ENCODE measurements at regions not wholly inside any gene's neighbourhood (a gene's known extent, or its start where the extent isn't known, plus 50 kb on each side); places are given as distances from the start of the nearest gene placed in this dataset.
"Not testable (repeated sequence)": the region's sequence is repeated elsewhere in the genome, so short reads cannot be mapped to it uniquely, and the experiment has no call there.

DNA sequence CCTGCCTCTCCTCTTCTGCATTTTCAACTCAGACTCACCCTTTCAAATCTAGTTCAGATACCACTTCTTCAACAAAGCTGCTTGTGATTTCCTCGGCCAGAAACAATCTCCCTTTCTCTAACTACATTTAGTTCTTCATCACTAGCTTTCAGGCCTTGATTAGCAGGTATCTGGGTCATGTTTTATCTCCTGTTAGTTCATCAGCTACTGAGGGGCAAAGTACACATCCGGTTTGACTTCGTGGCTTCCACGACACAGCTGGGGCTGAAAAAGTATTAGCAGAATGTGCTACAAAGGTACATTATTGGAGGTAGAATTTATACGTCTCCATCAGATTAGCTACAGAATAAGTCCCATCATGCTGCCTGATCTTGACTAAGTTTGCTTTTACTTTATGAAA, 197.2 kb upstream of the PRKX start:
- not testable (repeated sequence) for H3K27ac ChIP-seq (ENCODE audit: low read depth in 1 of 2, low read length in 1 of 2); H3K9me3 ChIP-seq (ENCODE audit: control insufficient read depth in 4 of 4, insufficient read depth in 3 of 4, low read length in 3 of 4); H3K4me1 ChIP-seq (ENCODE audit: control insufficient read depth in 5 of 5, insufficient read depth in 5 of 5, low read length in 5 of 5); H3K27me3 ChIP-seq (ENCODE audit: control insufficient read depth in 3 of 3, insufficient read depth in 3 of 3, low read length in 2 of 3); H3K9ac ChIP-seq (ENCODE audit: insufficient read depth in 1 of 2, low read length in 2 of 2); ATAC-seq (ENCODE audit: insufficient read depth, low FRiP score); DNase-seq; H3K4me3 ChIP-seq; H3K36me3 ChIP-seq (ENCODE audit: control insufficient read depth in 4 of 4, insufficient read depth in 4 of 4, low read length in 4 of 4)
- no CpG with 5 or more reads among the region's 5 CpGs for WGBS, 2 donors

DNA sequence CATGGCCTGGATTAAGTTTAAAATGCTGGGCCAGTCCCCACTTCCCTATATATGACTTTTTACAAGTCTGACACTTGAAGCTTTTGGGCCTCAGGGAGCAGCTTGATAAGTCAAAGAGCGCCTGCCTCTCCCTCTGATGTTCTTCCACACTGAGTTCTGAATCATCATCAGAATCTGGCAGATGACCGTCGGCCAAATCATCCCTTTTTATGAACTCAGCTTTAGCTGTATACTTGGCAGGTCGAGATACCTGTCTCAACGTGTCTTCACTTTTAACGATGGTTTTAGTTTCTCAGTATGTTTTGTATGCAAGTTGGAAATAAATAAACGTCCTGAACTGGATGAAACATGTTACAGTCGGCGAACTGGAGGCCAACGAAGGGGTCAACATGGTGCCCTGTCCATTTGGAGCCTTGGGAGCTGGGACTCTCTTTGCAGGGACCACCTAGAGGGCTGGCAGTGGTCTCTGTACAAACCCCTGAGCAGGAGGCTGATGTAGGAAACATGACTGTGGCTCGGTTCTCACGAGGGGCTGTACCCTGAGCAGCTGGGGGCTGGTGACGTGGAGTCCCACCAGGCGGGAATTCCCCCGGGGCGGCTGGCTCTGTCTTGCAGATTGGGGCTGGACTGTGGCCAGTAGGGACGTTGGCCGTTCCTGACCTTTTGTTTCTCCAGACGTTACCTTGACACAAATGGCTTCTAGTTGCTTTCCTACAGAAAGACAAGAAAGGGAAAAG, 192.2 kb upstream of the PRKX start:
- ATAC-seq (ENCODE audit: insufficient read depth, low FRiP score); DNase-seq; H3K9me3 ChIP-seq (ENCODE audit: control insufficient read depth in 4 of 4, insufficient read depth in 3 of 4, low read length in 3 of 4); H3K36me3 ChIP-seq (ENCODE audit: control insufficient read depth in 4 of 4, insufficient read depth in 4 of 4, low read length in 4 of 4); H3K4me3 ChIP-seq; H3K4me1 ChIP-seq (ENCODE audit: control insufficient read depth in 5 of 5, insufficient read depth in 5 of 5, low read length in 5 of 5); H3K27me3 ChIP-seq (ENCODE audit: control insufficient read depth in 3 of 3, insufficient read depth in 3 of 3, low read length in 2 of 3); H3K27ac ChIP-seq (ENCODE audit: low read depth in 1 of 2, low read length in 1 of 2); H3K9ac ChIP-seq (ENCODE audit: insufficient read depth in 1 of 2, low read length in 2 of 2): not testable (repeated sequence)
- no CpG with 5 or more reads among the region's 19 CpGs for WGBS, 2 donors

DNA sequence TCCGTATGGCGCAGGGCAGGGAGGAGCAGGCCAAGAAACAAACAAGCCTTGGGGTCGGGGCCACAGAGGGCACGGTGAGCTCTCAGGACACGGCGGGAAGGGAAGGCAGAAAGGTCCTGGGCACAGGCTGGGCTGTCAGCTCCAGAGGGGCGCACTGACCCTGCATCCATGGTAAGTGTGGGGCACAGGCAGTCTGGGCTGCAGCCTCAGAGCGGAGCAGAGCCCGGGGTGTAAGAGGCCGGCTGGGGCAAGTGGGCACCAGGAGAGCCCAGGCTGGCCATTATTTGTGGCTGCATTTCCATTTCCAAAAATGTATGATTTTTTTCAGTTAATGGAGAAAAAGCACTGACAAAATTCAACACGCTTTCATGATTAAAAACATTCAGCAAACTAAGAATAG, 188.8 kb upstream of the PRKX start:
- ATAC-seq (ENCODE audit: insufficient read depth, low FRiP score); DNase-seq: not testable (repeated sequence)

DNA sequence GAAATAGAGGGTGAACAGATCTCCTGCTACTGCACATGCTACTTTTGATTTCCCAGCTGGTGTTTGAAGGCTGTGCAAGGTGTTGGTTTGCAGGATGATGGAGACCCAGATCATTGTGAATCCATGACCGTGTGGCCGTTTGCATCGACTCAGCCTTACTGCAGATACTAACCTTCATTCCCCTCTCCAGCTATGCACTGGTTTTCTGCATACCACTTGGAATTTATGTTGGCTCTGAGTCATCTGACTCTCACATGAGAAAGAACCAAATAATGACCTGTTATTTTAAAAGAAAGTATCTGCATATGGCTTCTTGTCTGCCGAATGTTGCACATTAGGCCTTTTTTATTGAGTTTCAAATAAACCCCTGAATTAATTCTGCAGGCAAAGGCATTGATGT, 183.3 kb upstream of the PRKX start:
- not testable (repeated sequence) for H3K9ac ChIP-seq (ENCODE audit: insufficient read depth in 1 of 2, low read length in 2 of 2); H3K4me1 ChIP-seq (ENCODE audit: control insufficient read depth in 5 of 5, insufficient read depth in 5 of 5, low read length in 5 of 5); DNase-seq; ATAC-seq (ENCODE audit: insufficient read depth, low FRiP score); H3K27me3 ChIP-seq (ENCODE audit: control insufficient read depth in 3 of 3, insufficient read depth in 3 of 3, low read length in 2 of 3); H3K27ac ChIP-seq (ENCODE audit: low read depth in 1 of 2, low read length in 1 of 2); H3K9me3 ChIP-seq (ENCODE audit: control insufficient read depth in 4 of 4, insufficient read depth in 3 of 4, low read length in 3 of 4); H3K4me3 ChIP-seq; H3K36me3 ChIP-seq (ENCODE audit: control insufficient read depth in 4 of 4, insufficient read depth in 4 of 4, low read length in 4 of 4)
- no CpG with 5 or more reads among the region's 4 CpGs for WGBS, 2 donors

More for the DNA sequence above, 188.8 kb upstream of the PRKX start:
- H3K36me3 ChIP-seq (ENCODE audit: control insufficient read depth in 4 of 4, insufficient read depth in 4 of 4, low read length in 4 of 4); H3K27me3 ChIP-seq (ENCODE audit: control insufficient read depth in 3 of 3, insufficient read depth in 3 of 3, low read length in 2 of 3); H3K27ac ChIP-seq (ENCODE audit: low read depth in 1 of 2, low read length in 1 of 2); H3K4me1 ChIP-seq (ENCODE audit: control insufficient read depth in 5 of 5, insufficient read depth in 5 of 5, low read length in 5 of 5); H3K9ac ChIP-seq (ENCODE audit: insufficient read depth in 1 of 2, low read length in 2 of 2); H3K4me3 ChIP-seq; H3K9me3 ChIP-seq (ENCODE audit: control insufficient read depth in 4 of 4, insufficient read depth in 3 of 4, low read length in 3 of 4): not testable (repeated sequence)
- 93% methylated on average over 3 of the region's 11 CpGs; no CpG with 5 or more reads in 1 of the 2 donors for WGBS, 2 donors

DNA sequence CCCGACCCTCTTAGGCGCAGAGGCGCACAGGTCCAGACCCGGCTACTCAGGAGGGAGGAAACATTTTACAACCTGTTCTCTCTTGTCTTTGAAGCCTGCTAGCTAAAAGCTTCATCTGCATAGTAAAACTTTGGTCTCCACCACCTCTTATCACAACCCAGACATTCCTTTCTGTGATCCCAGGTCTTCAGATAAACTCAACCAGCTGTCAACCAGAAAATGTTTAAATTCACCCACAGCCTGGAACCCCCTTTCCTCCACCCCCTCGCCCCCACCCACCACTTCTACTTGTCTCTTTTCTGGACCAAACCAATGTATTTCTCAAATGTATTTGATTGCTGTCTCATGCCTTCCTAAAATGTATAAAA, 169.1 kb upstream of the PRKX start:
- not testable (repeated sequence) for H3K36me3 ChIP-seq (ENCODE audit: control insufficient read depth in 4 of 4, insufficient read depth in 4 of 4, low read length in 4 of 4); H3K4me3 ChIP-seq; H3K4me1 ChIP-seq (ENCODE audit: control insufficient read depth in 5 of 5, insufficient read depth in 5 of 5, low read length in 5 of 5); H3K27ac ChIP-seq (ENCODE audit: low read depth in 1 of 2, low read length in 1 of 2); H3K27me3 ChIP-seq (ENCODE audit: control insufficient read depth in 3 of 3, insufficient read depth in 3 of 3, low read length in 2 of 3); DNase-seq; H3K9ac ChIP-seq (ENCODE audit: insufficient read depth in 1 of 2, low read length in 2 of 2); ATAC-seq (ENCODE audit: insufficient read depth, low FRiP score); H3K9me3 ChIP-seq (ENCODE audit: control insufficient read depth in 4 of 4, insufficient read depth in 3 of 4, low read length in 3 of 4)
- no CpG with 5 or more reads among the region's 5 CpGs for WGBS, 2 donors

DNA sequence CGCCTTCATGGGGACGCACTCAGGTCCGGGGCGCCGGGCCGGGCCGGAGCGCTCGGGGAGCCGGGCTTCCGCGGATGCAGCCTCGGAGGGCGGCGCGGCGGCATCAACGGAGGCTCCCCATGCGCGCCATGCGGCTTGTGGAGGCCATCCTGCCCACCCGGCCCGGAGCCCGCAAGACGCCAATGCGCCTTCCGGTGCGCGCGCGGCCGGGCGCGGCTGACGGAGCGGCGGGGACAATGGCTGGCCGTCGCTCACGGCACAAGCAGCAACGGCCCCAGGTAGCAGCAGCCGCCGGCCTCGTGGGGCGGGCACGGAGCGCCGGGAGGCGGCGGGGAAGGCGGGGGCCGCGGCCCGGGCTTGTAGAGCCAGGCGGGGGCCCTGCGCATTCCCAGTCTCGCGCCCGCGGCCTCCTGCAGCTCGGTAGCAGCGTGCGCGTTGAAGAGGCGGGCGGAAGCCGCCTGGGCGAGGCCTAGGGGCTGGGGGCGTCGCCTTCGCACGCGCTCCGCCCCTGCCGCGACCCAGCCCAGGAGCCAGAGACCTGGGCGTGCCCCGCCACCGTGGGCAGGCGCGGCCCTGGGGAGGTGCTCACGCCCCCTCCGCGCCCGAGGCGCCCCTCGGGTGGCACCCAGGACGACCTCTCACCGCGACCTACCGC, 168.6 kb upstream of the PRKX start:
- ATAC-seq (ENCODE audit: insufficient read depth, low FRiP score), result peak; percentile 90
- no CpG with 5 or more reads among the region's 91 CpGs for WGBS, 2 donors
- H3K4me1 ChIP-seq (ENCODE audit: control insufficient read depth in 5 of 5, insufficient read depth in 5 of 5, low read length in 5 of 5); H3K9ac ChIP-seq (ENCODE audit: insufficient read depth in 1 of 2, low read length in 2 of 2); H3K27ac ChIP-seq (ENCODE audit: low read depth in 1 of 2, low read length in 1 of 2); H3K9me3 ChIP-seq (ENCODE audit: control insufficient read depth in 4 of 4, insufficient read depth in 3 of 4, low read length in 3 of 4); H3K4me3 ChIP-seq; DNase-seq; H3K27me3 ChIP-seq (ENCODE audit: control insufficient read depth in 3 of 3, insufficient read depth in 3 of 3, low read length in 2 of 3); H3K36me3 ChIP-seq (ENCODE audit: control insufficient read depth in 4 of 4, insufficient read depth in 4 of 4, low read length in 4 of 4): not testable (repeated sequence)

DNA sequence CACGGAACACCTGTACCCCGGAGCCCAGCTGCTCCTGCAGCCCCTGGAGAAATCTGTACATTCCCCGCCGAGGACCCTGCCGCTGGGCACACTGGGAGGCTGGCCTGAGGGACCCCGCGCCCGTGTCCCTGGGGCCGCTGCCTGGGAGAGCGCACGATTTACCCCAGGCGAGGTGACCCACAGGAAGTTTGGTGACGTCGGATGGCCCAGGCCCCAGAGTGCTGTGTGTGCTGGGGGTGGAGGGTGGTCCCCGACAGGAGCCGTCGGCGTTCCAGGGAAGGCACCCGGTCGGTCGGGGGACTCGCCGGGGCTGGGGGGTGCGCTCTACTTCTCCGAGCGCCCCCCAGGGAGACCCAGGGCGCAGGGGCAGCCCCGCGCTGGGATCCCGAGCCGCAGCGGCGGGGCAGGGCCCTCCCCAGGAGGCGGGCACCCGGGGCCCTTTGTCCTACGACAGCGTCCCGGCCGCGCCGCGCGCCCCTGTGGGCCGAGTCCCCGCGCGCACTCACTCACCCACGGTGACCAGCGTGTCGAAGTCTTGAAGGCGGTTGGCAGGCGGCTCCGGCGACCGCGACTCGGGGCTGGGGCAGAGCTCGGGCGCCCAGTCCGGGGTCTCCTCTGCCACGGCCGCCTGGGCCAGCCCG, 167.9 kb upstream of the PRKX start:
- not testable (repeated sequence) for H3K27me3 ChIP-seq (ENCODE audit: control insufficient read depth in 3 of 3, insufficient read depth in 3 of 3, low read length in 2 of 3)
- ATAC-seq (ENCODE audit: insufficient read depth, low FRiP score), result peak; percentile 29

DNA sequence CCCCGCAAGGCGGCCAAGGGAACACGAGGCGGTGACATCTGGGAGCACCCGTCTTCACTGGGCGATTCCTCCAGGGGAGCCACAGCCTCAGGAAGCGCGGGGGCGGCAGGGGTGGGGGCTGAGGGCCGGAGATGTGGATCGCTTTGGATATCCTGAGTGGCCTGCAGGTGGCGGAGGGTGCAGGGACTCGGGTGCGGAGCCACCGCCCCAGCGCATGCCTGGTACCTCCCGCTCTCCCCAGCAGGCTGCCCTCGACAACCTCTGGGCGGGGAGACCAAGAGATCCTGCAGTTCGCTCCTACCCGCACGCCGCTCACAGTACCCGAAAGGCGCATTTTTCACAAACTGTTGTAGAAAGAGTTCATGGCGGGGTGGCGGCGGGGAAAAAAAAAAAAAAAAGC, 162.9 kb upstream of the PRKX start:
- H3K4me3 ChIP-seq; H3K36me3 ChIP-seq (ENCODE audit: control insufficient read depth in 4 of 4, insufficient read depth in 4 of 4, low read length in 4 of 4); ATAC-seq (ENCODE audit: insufficient read depth, low FRiP score); H3K9me3 ChIP-seq (ENCODE audit: control insufficient read depth in 4 of 4, insufficient read depth in 3 of 4, low read length in 3 of 4); H3K9ac ChIP-seq (ENCODE audit: insufficient read depth in 1 of 2, low read length in 2 of 2); H3K4me1 ChIP-seq (ENCODE audit: control insufficient read depth in 5 of 5, insufficient read depth in 5 of 5, low read length in 5 of 5); H3K27me3 ChIP-seq (ENCODE audit: control insufficient read depth in 3 of 3, insufficient read depth in 3 of 3, low read length in 2 of 3); H3K27ac ChIP-seq (ENCODE audit: low read depth in 1 of 2, low read length in 1 of 2); DNase-seq: not testable (repeated sequence)
- no CpG with 5 or more reads among the region's 28 CpGs for WGBS, 2 donors

More for the DNA sequence above, 167.9 kb upstream of the PRKX start:
- not testable (repeated sequence) for H3K36me3 ChIP-seq (ENCODE audit: control insufficient read depth in 4 of 4, insufficient read depth in 4 of 4, low read length in 4 of 4); H3K4me1 ChIP-seq (ENCODE audit: control insufficient read depth in 5 of 5, insufficient read depth in 5 of 5, low read length in 5 of 5); H3K9ac ChIP-seq (ENCODE audit: insufficient read depth in 1 of 2, low read length in 2 of 2); DNase-seq; H3K4me3 ChIP-seq; H3K27ac ChIP-seq (ENCODE audit: low read depth in 1 of 2, low read length in 1 of 2); H3K9me3 ChIP-seq (ENCODE audit: control insufficient read depth in 4 of 4, insufficient read depth in 3 of 4, low read length in 3 of 4)
- WGBS, 2 donors, result no CpG with 5 or more reads among the region's 63 CpGs

All from lung (tissue), 9 donors.